Skeletal muscle satellite cell (primary cell): ENCODE measurements at regions not wholly inside any gene's neighbourhood (a gene's known extent, or its start where the extent isn't known, plus 50 kb on each side); places are given as distances from the start of the nearest gene placed in this dataset.

Experiments
- H3K27me3 ChIP-seq: 2 replicates; pipeline ENCODE4 v1.7.0; 2013; ENCODE audit warnings: low read length; ENCODE audit not compliant: control insufficient read depth, insufficient read depth
- H3K36me3 ChIP-seq: 2 replicates; pipeline ENCODE4 v1.7.0; 2013; ENCODE audit warnings: mild to moderate bottlenecking, control low read depth, low read length; ENCODE audit not compliant: insufficient read depth
- H3K4me1 ChIP-seq: 2 replicates; pipeline ENCODE4 v1.7.0; 2013; ENCODE audit warnings: low read length; ENCODE audit not compliant: control insufficient read depth, insufficient read depth
- H3K4me2 ChIP-seq: 2 replicates; pipeline ENCODE4 v1.7.0; 2013; ENCODE audit warnings: mild to moderate bottlenecking, low read length
- H3K4me3 ChIP-seq: 2 replicates; pipeline ENCODE4 v1.7.0; 2013; ENCODE audit warnings: low read length
- H3K9ac ChIP-seq: 2 replicates; pipeline ENCODE4 v1.7.0; 2013; ENCODE audit warnings: mild to moderate bottlenecking, low read depth, low read length, moderate library complexity
- H3K9me3 ChIP-seq: replicated peaks from 2 replicates; pipeline ENCODE4 v1.7.0; 2013; ENCODE audit warnings: mild to moderate bottlenecking, control low read depth, low read length

DNA sequence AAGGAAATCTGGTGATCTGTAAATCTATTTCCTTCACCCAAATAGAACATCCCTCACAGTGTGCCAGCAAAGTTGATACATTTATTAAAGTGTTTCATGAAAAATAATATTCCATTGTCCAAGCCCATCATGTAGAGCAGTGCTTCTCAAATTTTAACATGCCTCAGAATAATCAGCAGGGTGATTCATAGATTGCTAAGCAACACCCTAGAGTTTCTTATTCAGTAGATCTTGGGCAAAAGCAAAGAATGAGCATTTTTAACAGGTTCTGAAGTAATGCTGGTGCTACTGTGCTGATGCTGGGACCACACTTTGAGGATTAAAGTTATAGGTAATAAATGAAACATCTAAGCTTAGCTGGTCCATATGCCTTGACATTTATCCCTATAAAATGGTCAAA is 210.5 kb downstream of the ZIC4 start:
- H3K36me3 ChIP-seq: no peaks in the 10 kb centered on the region
- no peak overlapping the region for H3K4me3 ChIP-seq
- H3K9ac ChIP-seq: no peak overlapping the region
- H3K9me3 ChIP-seq: no peaks in the 10 kb centered on the region
- no peak overlapping the region for H3K4me2 ChIP-seq
- H3K4me1 ChIP-seq: peaks cover 4% of the 10 kb centered on the region
- H3K27me3 ChIP-seq: no peaks in the 10 kb centered on the region

DNA sequence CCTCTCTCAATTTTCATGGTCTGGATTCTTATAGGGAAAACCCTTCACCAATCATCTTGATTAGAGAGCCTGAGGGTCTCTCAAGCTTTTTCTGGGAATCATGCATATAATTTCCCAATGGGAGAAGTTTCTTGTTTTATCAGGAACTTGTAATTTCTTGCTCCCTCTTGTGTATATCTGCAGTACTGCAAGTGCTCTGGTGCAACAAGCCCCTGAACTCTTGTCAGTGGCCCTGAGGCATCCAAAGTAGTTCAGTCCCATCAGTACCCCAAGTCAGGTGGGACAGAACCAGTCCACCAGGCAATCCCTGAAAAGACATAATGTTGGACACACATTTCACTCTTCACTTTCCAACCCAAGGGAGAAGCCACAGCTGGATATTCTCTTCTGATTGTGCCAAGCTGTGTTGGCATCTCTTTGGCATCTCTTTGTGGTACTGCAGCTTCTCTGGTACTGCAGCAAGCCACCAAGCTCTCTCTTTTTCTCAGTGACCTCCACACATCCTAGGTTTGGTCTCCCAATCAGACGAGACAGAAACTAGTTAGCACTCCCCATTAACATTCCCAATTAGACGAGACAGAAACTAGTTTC is 214.5 kb downstream of the ZIC4 start:
- Histone ChIP-seq H3K4me1 (peaks cover 4% of the 10 kb centered on the region), H3K4me3 (no peak overlapping the region), H3K9me3 (no peaks in the 10 kb centered on the region), H3K27me3 (no peaks in the 10 kb centered on the region), H3K9ac (no peak overlapping the region), H3K36me3 (no peaks in the 10 kb centered on the region), H3K4me2 (no peak overlapping the region)

DNA sequence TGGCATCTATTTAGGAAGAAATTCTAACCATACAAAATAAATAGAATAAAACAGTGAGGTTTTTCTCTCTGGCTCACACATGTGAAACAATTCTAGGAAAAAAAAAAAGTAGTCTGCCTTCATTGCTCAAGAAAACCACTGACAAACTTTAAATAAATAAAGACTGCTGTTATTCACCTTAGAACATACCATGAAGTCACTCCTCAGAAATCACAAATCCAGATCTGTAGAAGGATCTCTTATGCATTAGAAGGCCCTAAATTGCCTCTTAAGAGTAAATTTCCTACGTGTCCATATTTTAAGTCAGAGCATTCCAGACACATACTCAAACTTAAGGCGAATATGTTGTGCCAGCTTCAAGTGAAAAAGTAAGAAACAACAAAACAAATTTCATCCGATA is 217.3 kb downstream of the ZIC4 start:
- Histone ChIP-seq H3K27me3 (no peaks in the 10 kb centered on the region), H3K4me1 (no peaks in the 10 kb centered on the region), H3K9me3 (no peaks in the 10 kb centered on the region), H3K9ac (no peak overlapping the region), H3K4me3 (no peak overlapping the region), H3K36me3 (no peaks in the 10 kb centered on the region), H3K4me2 (no peak overlapping the region)

DNA sequence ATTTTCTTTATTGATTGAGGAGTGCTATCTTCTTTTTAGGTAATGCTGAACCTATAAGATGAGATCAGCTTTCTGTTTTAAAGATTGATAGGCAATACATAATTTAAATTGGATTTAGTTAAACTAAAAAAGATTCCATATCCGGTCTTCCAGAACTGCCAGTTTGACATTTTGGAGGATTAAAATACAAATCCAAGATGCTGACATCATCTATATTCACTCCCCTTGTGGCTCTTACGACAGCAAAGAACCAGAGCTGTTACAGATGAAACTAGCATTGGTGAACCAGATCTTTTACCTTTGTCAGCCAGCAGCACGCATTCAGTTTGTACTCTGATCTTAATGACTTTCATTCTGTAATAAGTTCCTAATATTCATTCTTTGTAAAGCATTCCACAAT is 218.7 kb downstream of the ZIC4 start:
- no peaks in the 10 kb centered on the region for H3K4me1 ChIP-seq
- H3K27me3 ChIP-seq: no peaks in the 10 kb centered on the region
- H3K4me3 ChIP-seq: no peak overlapping the region
- no peaks in the 10 kb centered on the region for H3K36me3 ChIP-seq
- no peaks in the 10 kb centered on the region for H3K9me3 ChIP-seq
- H3K4me2 ChIP-seq: no peak overlapping the region
- H3K9ac ChIP-seq: no peak overlapping the region

DNA sequence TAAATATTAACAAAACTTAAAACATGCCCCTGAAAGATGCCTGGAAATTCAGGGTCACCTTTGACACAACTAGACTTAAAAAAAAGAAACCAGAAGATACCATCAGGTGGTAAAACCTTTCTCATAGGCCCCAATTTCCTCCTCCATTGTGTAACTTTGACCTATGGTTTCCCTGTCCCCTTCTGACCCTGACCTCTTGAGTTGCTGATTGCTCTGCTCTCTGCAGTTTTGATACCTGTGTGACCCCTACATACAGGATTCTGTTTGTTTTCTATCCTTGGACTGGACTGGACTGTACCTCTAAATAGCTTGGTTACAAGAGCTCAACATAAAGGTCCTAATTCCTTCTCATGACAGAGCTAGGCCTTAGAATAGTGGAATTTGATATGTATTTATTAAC is 220.6 kb downstream of the ZIC4 start:
- Histone ChIP-seq H3K4me1 (no peaks in the 10 kb centered on the region), H3K9ac (no peak overlapping the region), H3K9me3 (no peaks in the 10 kb centered on the region), H3K4me2 (no peak overlapping the region), H3K27me3 (no peaks in the 10 kb centered on the region), H3K4me3 (no peak overlapping the region), H3K36me3 (no peaks in the 10 kb centered on the region)

DNA sequence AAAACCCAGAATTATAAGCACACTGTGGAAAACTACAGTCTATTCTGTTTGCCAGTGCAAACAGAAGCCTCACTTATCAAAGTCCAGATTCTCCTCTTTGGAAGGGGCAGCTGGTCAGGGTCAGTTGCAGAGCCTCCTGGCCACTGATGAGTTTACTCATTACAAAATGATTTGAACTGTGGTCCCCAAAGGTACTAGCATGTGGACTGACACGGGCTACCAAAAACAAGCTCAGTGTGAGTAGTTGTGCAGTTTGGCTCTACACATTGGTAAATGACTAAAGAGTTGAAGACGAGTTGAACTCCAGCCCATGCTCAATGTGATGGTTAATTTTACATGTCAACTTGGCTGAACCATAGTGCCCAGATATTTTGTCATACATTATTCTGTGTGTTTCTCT is 221.5 kb downstream of the ZIC4 start:
- no peak overlapping the region for H3K4me2 ChIP-seq
- no peak overlapping the region for H3K4me3 ChIP-seq

DNA sequence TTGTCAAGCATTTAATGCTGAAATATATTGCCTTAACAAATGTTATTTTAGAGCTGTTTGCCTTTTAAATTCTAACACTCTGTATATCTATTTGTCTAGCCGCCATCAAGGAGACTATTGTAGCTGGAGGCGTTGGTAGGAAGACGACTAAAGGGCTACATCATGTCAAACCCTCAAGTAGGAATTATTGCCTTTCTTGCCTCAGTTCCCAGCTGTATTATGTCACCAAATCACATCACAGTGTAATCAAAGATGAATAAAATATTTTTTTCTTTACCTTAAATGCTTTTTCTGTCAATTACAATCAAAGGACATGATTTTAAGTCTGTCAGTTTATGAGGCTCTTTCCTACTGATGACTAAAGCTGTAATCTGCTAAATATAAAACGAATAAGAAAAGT is 233.1 kb downstream of the ZIC4 start:
- Histone ChIP-seq H3K36me3 (no peaks in the 10 kb centered on the region), H3K9ac (no peak overlapping the region), H3K9me3 (no peaks in the 10 kb centered on the region), H3K4me1 (no peaks in the 10 kb centered on the region), H3K27me3 (no peaks in the 10 kb centered on the region), H3K4me2 (no peak overlapping the region), H3K4me3 (no peak overlapping the region)

More for the DNA sequence above, 221.5 kb downstream of the ZIC4 start:
- H3K4me1 ChIP-seq: no peaks in the 10 kb centered on the region
- no peaks in the 10 kb centered on the region for H3K27me3 ChIP-seq
- no peak overlapping the region for H3K9ac ChIP-seq
- no peaks in the 10 kb centered on the region for H3K9me3 ChIP-seq
- no peaks in the 10 kb centered on the region for H3K36me3 ChIP-seq

DNA sequence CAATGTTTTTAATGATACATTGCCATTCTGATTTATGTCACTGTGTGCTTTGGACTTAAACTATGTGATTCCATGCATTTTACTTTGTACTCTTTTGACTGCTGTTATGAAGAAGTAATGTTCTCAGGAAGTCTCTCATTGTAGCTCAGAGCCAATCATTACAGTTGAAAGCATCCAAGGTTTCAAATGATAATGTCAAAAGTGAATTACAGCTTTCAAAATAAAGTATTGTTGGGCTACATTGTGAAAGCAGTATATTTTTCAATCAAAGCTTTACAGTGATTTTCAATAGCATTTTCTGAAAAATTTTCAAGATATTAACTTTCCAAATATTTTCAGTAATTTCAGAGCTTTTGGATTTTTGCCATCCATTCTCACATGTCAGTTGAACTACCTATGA is 243.6 kb downstream of the ZIC4 start:
- no peak overlapping the region for H3K4me2 ChIP-seq
- H3K27me3 ChIP-seq: no peaks in the 10 kb centered on the region
- H3K9me3 ChIP-seq: no peaks in the 10 kb centered on the region
- H3K4me3 ChIP-seq: no peak overlapping the region
- H3K9ac ChIP-seq: no peak overlapping the region
- no peaks in the 10 kb centered on the region for H3K4me1 ChIP-seq
- no peaks in the 10 kb centered on the region for H3K36me3 ChIP-seq

DNA sequence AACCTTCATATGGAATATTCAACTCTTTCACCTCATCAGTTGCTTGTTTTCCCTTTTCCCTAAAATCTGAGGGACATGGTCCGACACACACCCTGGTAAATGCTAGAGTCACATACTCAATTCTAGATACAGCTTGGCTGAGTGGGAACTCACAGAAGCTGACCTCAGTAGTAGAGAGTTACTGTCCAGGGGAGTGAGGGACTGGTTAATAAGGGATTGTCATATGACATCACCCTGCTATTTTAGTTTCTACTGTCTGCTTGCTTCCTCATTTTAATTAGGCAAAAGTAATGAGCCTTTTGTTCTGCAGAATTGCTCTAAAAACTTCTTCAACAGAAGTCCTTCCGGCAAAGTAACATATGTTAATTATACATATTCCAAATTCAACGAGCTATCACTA is 244.5 kb downstream of the ZIC4 start:
- H3K4me2 ChIP-seq: no peak overlapping the region
- no peaks in the 10 kb centered on the region for H3K4me1 ChIP-seq
- no peaks in the 10 kb centered on the region for H3K27me3 ChIP-seq
- H3K36me3 ChIP-seq: no peaks in the 10 kb centered on the region
- no peaks in the 10 kb centered on the region for H3K9me3 ChIP-seq
- H3K9ac ChIP-seq: no peak overlapping the region
- no peak overlapping the region for H3K4me3 ChIP-seq

DNA sequence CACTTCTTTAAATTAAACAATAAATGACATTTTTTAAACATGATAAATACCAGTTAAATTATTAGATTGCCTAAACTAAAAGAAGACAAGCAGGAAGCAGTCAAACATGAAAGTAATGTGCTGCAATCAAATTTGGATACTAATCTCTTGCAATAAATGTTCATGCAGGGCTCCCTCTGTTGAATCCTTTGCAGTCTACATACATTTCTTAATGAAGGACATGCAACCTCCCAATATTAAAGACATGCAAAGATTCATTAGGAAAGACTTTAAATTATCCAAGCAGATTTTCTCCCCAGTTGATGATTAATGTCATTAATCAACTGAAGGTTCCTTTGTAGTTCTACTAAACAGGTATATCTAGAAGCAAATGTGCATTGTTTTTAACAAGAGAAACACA is 245.4 kb downstream of the ZIC4 start:
- H3K4me2 ChIP-seq: no peak overlapping the region
- no peak overlapping the region for H3K4me3 ChIP-seq
- no peaks in the 10 kb centered on the region for H3K27me3 ChIP-seq

DNA sequence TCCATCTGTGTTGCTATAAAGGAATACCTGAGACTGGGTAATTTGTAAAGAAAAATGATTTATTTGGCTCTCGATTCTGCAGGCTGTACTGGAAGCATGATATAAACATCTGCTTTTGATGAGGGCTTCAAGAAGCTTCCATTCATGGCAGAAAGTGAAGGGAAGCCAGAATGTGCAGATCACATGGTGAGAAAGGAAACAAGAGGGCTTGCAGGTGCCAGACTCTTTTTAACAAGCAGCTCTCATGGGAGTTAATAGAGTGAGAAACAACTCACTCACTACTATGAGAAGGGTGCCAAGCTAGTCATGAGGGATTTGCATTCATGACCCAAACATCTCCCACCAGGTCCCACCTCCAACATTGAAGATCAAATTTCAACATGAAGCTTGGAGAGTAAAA is 247.2 kb downstream of the ZIC4 start:
- no peaks in the 10 kb centered on the region for H3K36me3 ChIP-seq
- no peak overlapping the region for H3K4me3 ChIP-seq
- H3K9ac ChIP-seq: no peak overlapping the region
- no peaks in the 10 kb centered on the region for H3K27me3 ChIP-seq
- no peaks in the 10 kb centered on the region for H3K9me3 ChIP-seq
- no peaks in the 10 kb centered on the region for H3K4me1 ChIP-seq
- H3K4me2 ChIP-seq: no peak overlapping the region

More for the DNA sequence above, 245.4 kb downstream of the ZIC4 start:
- no peaks in the 10 kb centered on the region for H3K4me1 ChIP-seq
- no peak overlapping the region for H3K9ac ChIP-seq
- H3K9me3 ChIP-seq: no peaks in the 10 kb centered on the region
- H3K36me3 ChIP-seq: no peaks in the 10 kb centered on the region

DNA sequence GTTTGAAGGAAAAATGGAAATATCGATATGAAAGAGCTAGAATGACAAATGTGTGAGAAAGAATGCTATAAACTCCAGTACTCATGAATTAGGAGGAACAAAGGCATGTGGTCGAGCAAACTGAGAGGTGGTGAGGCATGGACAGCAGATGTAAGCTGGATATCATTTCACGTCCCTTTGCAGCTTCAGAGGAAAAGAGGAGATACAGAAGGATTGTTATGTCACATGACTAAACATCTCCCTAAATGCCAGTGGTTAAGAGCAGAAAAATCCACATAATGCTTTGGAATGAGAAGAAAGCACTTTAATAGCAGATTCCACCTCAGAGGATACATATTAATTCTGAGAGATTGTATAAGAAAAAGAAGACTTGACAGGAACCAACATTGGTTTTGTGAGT is 248.7 kb downstream of the ZIC4 start:
- Histone ChIP-seq H3K36me3 (no peaks in the 10 kb centered on the region), H3K27me3 (no peaks in the 10 kb centered on the region), H3K4me1 (no peaks in the 10 kb centered on the region), H3K4me3 (no peak overlapping the region), H3K4me2 (no peak overlapping the region), H3K9ac (no peak overlapping the region), H3K9me3 (no peaks in the 10 kb centered on the region)
